ENCODE measurements at regions not wholly inside any gene's neighbourhood (a gene's known extent, or its start where the extent isn't known, plus 50 kb on each side); places are given as distances from the start of the nearest gene placed in this dataset.

DNA sequence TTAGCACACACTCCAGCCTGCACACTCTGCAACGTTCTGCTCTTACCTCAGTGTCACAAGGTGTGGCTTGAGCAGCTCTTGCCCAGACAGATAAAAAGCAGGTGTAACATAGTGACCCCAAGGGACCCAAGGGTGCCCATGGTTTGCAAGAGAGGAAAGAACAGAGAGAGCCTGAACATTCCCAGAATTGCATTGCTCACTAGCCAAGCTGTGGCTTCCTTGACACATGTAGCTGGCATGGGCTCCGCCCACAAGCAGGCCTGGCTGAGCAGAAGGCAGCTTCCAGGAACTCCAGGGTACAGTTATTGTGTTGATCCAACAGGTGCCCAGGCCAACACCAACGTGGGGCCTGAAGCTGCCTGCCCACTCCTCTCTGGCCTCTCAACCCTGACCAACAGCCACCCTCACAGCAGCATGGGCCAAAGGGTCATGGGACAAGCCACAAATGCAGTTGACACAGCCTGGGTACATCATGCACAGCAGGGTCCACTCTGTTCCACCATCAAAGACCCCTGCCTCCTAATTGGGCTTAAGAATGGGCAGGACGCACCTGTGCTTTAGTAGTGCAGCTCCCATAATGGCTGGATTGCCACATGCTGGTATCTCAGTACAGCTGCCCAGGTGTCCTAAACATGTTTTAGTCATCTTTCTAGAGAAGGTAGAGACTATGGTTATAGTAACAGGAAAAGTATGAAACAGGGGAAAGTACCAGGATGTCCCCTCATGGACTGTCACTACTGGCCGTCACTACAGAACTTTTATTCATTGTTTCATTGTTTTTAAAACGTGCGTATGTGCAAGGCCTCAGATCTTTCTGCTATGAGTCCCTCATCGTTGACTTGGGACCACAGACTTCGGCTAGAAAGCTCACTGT, 73.7 kb upstream of the ACSL1 start:
- Histone ChIP-seq H4K91ac (replicated peaks; ENCODE audit: insufficient read length, low read length) (no peak overlapping the region), H3K79me1 (ENCODE audit: low read depth, low read length) (no peaks in the 10 kb centered on the region), H3K27me3 (replicated peaks in 1 of 4; ENCODE audit: control insufficient read depth in 3 of 4, extremely low read depth in 1 of 4, insufficient read depth in 3 of 4, low read length in 3 of 4) (no peaks in the 10 kb centered on the region), H3K36me3 (ENCODE audit: control insufficient read depth in 2 of 4, insufficient read depth in 4 of 4, low read length in 3 of 4) (no peaks in the 10 kb centered on the region), H3K4me3 (ENCODE audit: extremely low read depth in 1 of 4, insufficient read depth in 2 of 4, low read depth in 3 of 4, low read length in 4 of 4) (no peak overlapping the region), H3K27ac (ENCODE audit: low read depth, low read length) (no peak overlapping the region), H3K14ac (ENCODE audit: insufficient read length) (no peak overlapping the region), H3K9me3 (ENCODE audit: insufficient read depth in 2 of 2, low read depth in 1 of 2, low read length in 1 of 2) (no peaks in the 10 kb centered on the region), H2BK120ac (replicated peaks; ENCODE audit: low read depth, low read length) (no peak overlapping the region), H2BK12ac (ENCODE audit: low read depth, low read length) (no peak overlapping the region), H2AFZ (ENCODE audit: low read length) (no peak overlapping the region), H2BK5ac (ENCODE audit: low read depth, low read length) (no peak overlapping the region), H2AK5ac (ENCODE audit: low read depth, low read length) (no peak overlapping the region), H4K8ac (ENCODE audit: extremely low read depth, insufficient read depth, low read length) (no peak overlapping the region), H3K4me2 (ENCODE audit: insufficient read depth in 1 of 2, low read depth in 2 of 2, low read length in 2 of 2) (no peak overlapping the region), H3K18ac (ENCODE audit: extremely low read depth, low read length) (no peak overlapping the region), H3K79me2 (ENCODE audit: control insufficient read depth in 1 of 2, insufficient read depth in 2 of 2, low read length in 2 of 2) (no peaks in the 10 kb centered on the region), H3K4ac (replicated peaks; ENCODE audit: insufficient read length, low read depth, low read length) (no peak overlapping the region), H2BK15ac (ENCODE audit: low read length) (no peak overlapping the region), H3K23ac (ENCODE audit: insufficient read length) (no peak overlapping the region), H4K20me1 (replicated peaks in 1 of 2; ENCODE audit: control insufficient read depth in 1 of 2, insufficient read depth in 2 of 2, low read length in 2 of 2) (no peaks in the 10 kb centered on the region), H4K5ac (ENCODE audit: insufficient read length, low read depth, low read length) (no peak overlapping the region), H3K56ac (replicated peaks; ENCODE audit: insufficient read length, low read depth, low read length) (no peak overlapping the region), H2BK20ac (ENCODE audit: low read length) (no peak overlapping the region), H3K9ac (replicated peaks in 1 of 4; ENCODE audit: extremely low read depth in 1 of 4, low read depth in 3 of 4, low read length in 3 of 4) (no peak overlapping the region), H3K4me1 (replicated peaks in 1 of 4; ENCODE audit: control insufficient read depth in 3 of 4, insufficient read depth in 4 of 4, low read length in 3 of 4) (no peaks in the 10 kb centered on the region), H3K23me2 (ENCODE audit: low read depth, low read length) (no peaks in the 10 kb centered on the region)
- DNase-seq (ENCODE audit: low read depth in 1 of 2, low spot score in 2 of 2), result no peak
- ChIA-PET CTCF (ENCODE audit: partially characterized antibody) (interaction anchor here (0.9 to 1.4 kb wide), 4 partner anchors 12 to 154 kb away, joined by 3 to 4 read pairs (median 4); no protein-coding TSS in a partner anchor), POLR2A (ENCODE audit: partially characterized antibody) (no interaction called here)
- no peak for FAIRE-seq
- 88% methylated on average over 8 of the region's 9 CpGs; no CpG with 5 or more reads in 1 of the 2 experiments for WGBS, 2 experiments (ENCODE audit: extremely low coverage in 1 of 2, insufficient coverage in 1 of 2, insufficient read length in 1 of 2, insufficient replicate concordance in 2 of 2, low coverage in 1 of 2, low lambda C conversion rate in 2 of 2, missing lambda C conversion rate in 1 of 2)
- TF ChIP-seq BCL11A (IDR thresholded peaks at IDR 0.05; ENCODE audit: low read depth in 2 of 2, low read length in 2 of 2), result no peak
- no peak for TF ChIP-seq JUND (IDR thresholded peaks at IDR 0.05; ENCODE audit: low read length)

All from H1 (cell line).